Activated CD8-positive, alpha-beta memory T cell treated with anti-CD3 and anti-CD28 coated beads for 36 hours (primary cell): ENCODE measurements at regions not wholly inside any gene's neighbourhood (a gene's known extent, or its start where the extent isn't known, plus 50 kb on each side); places are given as distances from the start of the nearest gene placed in this dataset.

Experiments used
- CTCF ChIA-PET: fragments of 350-600 bp; sonication (Branson Sonifier 250); formaldehyde crosslinking; loops from one replicate; lab custom pipeline; 2021; ENCODE audit warnings: antibody characterized with exemption; lab: Charles Lee
- POLR2A ChIA-PET: fragments of 350-600 bp; sonication (Branson Sonifier 250); formaldehyde crosslinking; loops from one replicate; lab custom pipeline; 2021; ENCODE audit warnings: antibody characterized with exemption; lab: Charles Lee

DNA sequence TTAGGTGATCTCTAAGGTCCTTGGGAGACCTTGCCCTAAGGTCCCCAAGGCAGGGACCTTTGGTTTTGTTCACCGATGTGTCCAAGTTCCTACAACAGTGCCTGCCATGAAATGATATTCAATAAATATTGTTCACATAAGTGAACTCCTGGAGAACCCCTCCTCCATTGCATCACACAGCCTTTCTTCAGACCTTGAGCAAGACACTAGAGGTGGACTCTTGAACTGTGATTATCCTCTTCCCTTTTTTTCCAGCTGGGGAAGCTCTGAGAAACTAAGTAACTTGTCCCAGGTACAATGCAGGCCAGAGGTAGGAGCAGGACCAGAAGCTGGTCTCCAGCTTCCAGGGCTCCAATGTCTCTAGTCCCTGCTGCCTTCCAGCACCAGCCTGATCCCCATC lies 76.6 kb upstream of the LMO1 start:
- ChIA-PET CTCF (no interaction called here), POLR2A (no interaction called here)

DNA sequence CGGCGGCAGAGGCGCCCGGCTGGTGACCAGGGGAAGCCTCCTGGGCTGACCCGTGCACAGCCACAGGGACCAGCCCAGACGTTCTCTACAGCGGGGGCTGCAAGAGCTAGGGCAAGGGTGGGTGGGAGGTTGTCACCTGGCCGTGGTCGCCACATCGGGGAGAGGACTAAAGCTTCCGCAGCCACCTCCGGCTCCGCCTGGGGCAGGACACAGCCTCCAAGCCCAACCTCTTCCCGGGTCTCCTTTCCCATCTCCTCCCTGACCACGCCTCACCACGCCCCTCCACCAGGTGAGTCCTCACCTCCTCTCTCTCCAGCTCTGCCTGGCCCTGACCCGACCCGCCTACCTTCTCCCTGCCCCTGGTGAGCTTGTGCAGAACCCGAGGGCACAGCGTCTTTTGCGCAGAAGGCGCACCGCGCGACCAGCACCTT lies 75.9 kb upstream of the LMO1 start:
- POLR2A ChIA-PET, result no interaction called here
- CTCF ChIA-PET, result no interaction called here

DNA sequence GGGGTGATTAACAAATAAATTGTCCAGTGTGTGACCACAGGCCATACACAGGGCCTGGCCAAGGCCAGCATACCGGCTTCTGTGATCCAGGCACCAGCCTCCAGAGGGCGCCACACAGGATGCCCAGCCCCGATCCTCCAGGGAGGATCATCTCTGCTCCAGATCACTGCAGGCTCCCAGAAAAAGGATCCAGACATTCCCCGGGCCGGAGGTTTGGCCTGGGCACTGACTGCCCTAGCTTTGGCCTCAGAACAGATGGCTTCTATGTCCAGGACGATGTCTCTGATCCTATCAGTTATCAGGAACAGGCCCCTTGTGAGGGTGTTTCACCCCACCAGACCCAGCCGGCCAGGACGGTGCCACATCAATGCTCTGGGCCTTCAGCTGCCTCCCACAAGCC lies 74.5 kb upstream of the LMO1 start:
- ChIA-PET POLR2A (no interaction called here), CTCF (interaction anchor here (1.5 kb wide), 1 partner anchor 13 kb away, joined by 3 read pairs; no protein-coding TSS in a partner anchor)

DNA sequence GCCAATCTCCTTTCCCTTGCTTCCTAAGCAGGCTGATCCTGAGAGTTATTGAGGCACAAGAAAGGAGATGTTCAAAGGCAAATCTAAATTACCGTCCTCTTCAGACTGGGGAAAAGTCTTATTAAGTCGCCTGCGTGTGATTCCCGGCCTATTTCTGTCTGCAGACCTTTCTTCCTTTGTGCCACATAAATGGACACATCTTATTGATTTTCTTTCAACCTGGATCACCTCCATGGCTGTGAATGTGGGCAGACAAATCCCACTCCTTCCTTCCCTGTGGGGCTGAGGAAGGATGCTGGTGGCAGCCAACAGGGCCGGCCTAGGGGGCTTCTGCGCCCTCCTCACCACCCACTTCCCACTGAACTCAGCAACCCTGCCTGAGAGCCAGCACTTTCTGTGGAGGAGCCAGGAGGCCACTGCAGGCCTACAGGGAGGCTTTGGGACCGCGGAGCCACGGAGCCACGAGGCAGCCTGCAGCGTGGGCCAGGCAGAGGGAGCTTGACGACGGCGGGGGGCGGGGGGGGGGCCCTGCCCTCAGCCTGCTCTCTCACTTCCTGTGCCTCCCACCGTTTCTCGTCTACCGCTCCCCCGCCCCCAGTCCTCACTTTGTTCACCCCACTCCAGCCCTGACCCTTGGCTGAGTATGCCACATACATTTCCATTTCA lies 73.6 kb upstream of the LMO1 start:
- POLR2A ChIA-PET, result no interaction called here
- CTCF ChIA-PET, result interaction anchor here (1.5 kb wide), 1 partner anchor 12 kb away, joined by 3 read pairs; no protein-coding TSS in a partner anchor

DNA sequence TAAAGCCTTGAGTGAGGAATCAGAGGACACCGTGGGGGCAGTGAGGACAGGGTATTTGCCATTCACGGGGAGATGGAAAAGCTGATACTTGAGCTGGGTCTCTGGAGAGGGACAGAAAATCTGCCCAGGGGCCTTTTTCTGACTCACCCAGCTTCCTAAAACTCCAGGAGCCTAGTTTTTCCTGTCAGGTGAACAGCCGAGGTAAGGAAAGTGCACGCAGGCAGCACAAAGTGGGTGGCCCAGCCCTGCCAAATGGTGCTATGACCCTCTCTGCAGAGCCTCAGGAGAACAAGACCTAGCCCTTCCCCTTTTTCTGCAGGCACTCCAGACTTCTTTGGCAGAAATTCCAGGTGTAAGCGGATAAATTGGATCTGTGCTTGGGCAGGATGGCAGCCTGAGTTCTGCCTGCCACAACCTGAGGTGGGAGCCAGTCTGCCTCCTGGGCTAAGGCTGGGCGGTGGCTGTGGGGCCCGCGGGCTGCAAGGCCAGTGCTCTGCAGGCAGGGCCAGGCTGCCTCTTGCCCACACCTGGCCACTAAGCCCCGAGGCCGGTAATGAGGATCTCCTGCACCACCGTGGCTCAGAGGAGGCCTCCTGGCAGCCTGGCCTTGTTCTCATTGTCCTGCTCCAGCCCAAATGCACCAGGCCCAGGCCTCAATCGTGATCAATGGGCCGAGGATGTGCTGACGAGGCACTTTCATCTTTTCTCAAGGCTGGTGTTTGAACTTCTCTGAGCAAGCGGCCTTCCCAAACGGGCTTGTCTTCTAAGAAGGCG lies 72.9 kb upstream of the LMO1 start:
- ChIA-PET CTCF (no interaction called here), POLR2A (no interaction called here)

DNA sequence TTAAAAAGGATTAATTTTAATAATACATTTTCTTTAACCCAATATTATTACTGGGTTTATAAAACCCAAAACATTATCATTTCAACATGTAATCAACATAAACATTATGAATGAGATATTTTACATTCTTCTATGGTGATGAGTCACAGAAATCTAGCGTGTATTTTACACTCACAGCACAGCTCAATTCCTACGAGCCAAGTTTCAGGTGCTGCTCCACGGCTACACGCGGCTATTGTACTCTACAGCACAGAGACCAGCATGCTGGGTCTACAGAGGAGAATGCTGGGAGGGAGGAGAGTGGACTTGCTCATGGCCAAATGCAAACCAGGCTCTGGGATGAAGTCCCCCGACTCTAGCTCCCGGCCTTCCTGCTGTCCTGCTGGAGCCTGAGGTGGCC lies 72.0 kb upstream of the LMO1 start:
- ChIA-PET POLR2A (no interaction called here), CTCF (no interaction called here)

DNA sequence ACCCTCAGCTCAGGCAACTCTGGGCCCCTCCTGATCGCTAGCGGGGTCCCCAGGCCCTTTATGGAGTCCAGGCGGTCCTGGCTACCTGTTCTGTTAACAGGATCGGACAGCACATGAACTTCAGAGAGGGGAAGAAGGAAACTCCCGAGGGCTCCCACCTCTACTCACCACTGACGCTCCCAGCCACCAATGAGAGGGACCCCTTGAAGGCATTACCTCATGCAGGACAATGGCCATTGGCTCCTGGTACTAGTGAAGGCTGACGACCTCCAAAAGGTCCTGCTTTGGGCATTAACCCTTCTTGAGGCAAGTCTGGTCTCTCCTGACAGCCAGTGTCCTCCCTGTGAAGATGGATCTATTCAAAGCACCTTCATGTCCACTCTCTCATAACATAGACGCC lies 71.5 kb upstream of the LMO1 start:
- ChIA-PET POLR2A (no interaction called here), CTCF (no interaction called here)

DNA sequence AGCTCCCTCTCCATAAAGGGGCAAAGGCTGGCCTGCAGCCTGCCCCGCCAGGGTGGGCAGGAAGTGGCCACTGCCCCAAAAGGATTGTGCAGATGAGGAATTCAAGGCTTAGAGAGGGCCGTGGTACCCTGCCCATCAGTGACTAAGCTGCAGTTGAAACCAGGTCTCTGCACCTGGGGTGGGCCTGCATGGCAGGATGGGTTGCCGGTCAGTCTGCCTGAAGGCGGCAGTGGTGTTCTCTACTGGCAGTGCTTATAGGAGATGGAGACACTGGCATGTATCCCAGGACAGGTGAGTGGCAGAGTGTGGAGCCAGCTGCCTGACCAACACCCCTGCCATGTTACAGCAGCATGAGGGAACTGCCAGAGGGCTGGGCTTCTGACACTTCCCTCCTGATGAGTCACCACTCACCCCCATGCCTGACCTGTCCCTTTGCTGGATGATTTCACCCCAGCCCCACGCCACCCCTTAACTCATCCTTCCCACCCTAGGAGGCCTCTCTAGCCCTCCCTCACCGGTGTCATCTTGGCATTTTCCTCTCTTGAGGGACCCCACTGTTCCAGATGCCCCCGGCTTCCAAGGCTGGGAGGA lies 70.2 kb upstream of the LMO1 start:
- CTCF ChIA-PET, result no interaction called here
- POLR2A ChIA-PET, result no interaction called here

DNA sequence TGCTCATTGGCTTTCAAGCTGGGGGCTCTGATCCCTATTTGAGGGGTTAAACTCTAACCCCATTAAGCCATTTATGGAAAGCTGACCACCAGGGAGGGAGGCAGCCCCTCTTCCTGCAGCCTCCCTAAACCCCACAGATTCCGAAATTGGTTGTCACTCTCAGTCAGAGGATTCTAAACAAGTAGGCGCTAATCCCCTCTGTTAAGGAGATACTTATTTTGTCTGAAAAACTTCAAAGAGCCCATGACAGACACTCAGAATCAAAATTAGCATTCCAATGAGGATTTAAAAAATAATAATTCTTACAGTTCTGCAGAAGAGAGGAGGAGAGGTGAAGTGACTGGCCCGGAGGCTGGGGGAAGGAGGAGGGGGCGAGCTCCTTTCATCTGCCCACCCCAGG lies 69.7 kb upstream of the LMO1 start:
- POLR2A ChIA-PET, result no interaction called here
- CTCF ChIA-PET, result no interaction called here

DNA sequence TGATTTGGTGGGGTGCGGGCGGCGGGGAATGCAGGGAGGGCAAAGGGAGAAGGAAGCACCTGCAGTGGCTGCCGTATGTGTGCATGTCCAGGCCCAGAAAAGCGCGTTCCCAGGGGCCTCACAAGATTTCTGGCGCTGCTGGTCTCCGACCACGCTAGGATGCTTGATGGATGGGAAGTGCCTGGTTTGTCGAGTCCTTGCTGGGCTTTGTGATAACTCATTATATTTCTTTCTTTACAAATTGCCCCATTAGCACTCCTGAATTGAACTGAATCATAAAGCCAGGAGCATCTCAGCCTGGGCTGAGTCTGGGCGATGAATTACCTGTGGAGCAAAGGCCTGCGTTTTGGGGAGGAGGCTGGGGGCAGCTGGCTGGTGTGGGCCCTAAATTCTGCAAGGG lies 69.2 kb upstream of the LMO1 start:
- POLR2A ChIA-PET, result no interaction called here
- CTCF ChIA-PET, result no interaction called here

DNA sequence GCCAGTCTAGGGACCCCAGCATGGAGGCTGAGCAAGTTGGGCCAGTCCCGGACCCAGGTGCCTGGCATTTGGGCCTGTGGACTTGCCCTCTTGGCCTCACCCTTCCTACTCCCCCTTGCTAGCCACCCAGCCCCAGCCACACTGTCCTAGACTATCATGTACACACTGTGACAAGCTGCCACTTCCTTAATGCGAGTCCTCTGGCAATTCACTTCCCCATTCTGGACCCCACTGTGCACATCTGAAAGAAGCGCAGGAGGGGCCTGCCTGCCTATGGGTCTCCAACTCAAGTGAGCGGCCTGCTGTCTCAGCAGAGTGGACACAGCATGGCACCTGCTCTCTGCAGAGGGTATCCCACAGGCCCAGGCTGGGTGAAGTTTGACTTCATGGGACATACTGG lies 68.5 kb upstream of the LMO1 start:
- ChIA-PET CTCF (no interaction called here), POLR2A (no interaction called here)

DNA sequence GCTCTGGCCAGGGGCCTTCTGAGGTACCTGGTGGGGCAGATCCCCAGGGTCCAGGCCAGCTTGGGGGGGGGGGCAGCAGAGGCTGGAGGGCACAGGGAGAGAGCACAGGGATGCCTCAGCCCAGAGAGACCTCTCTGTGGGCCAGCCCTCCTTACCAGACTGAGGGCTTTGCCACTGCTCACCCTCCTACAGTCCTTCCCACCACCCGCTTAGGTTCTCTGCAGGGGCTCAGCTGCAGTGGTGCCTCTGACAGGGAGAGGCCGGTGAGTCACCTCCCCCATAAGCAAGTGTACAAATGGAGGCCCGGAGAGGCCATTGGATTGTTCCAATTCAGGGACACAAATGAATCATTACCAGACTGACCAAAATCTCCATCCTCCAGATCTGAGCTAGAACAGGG lies 68.1 kb upstream of the LMO1 start:
- ChIA-PET CTCF (no interaction called here), POLR2A (no interaction called here)

DNA sequence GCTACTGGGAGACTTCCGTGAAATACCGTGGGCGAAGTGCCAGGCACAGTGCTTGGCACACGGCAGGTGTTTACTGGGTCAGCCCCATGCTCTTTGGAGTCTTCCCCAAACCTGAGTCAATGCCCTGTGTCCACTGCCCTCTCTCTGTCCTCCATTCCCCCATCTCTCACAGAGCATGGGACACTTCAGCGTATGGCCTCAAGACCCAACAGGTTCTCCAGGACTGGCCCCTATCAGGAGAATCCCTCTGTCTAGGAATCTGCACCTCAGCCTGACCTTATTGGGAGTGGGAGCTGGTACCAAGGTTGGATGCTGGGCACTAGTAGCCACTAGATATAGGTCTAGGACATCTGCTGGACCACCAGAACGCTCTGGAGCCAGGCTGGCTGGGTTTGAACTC lies 67.2 kb upstream of the LMO1 start:
- ChIA-PET POLR2A (no interaction called here), CTCF (no interaction called here)

DNA sequence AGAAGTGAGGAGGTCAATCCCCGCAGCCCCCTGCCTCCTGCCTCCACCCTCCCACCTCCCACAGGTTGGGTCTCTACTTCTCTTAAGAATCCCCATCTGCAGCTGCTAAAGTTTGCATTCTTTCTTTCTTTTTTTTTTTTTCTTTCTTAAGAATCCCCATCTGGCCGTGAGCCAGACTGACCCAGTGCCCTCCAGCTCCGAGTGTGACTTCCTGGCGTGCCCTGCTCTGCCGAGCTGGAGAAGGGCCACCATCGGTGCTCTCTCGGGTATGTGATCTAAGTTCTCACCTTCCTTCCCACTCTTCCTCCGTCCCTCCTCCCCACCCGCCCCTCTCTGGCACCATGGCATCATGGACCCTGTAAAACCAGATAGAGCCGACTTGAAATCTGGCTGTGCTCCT lies 66.7 kb upstream of the LMO1 start:
- ChIA-PET POLR2A (interaction anchor here (0.6 kb wide), 1 partner anchor 262 kb away, joined by 3 read pairs; no protein-coding TSS in a partner anchor), CTCF (no interaction called here)

DNA sequence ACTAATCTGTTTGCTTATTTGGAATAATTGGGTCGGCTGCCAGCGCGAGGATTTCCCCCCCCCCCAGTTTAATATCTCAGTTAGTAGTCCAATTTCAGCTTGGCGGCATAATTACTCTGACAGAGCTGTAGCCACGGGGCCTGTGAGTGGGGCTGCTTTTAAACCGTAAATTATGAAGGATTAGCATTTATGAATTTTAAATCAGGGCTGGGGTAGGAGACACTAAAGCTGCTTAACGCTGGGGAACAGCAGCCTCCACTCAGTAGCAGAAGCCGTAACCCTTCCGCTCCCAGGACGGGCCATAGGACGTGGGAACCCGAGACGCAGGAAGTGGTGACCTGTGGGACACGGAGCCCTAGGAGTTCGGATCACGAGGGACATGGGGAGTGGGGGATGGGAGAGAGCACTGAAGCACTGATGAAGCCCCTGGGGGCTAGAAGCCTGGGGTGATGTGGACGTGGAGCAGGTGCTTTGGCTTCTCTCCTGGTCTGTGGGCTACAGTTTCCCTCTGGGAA lies 66.2 kb upstream of the LMO1 start:
- POLR2A ChIA-PET, result interaction anchor here (0.6 kb wide), 1 partner anchor 263 kb away, joined by 3 read pairs; no protein-coding TSS in a partner anchor
- CTCF ChIA-PET, result interaction anchor here (1.0 kb wide), 1 partner anchor 237 kb away, joined by 4 read pairs; no protein-coding TSS in a partner anchor

DNA sequence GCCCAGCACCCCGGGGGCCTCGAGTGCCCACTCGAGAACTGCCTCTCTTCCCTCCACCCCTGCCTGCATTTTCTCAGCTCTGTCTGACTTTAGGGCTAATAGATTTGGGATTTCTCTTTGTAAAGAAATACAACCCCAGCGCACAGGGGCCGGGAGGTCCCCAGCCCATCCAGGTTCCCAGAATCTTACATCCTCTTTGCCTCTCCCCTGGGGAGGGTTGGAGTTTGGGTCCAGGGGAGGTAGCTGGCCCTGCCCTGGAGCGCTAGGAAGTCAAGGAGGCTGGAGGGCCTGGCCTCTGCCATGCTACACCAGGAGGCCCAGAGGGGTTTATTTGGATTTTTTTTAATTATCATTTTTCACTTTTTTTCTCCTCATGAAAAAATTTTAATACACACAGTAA lies 65.7 kb upstream of the LMO1 start:
- ChIA-PET CTCF (interaction anchor here (1.0 kb wide), 1 partner anchor 237 kb away, joined by 4 read pairs; no protein-coding TSS in a partner anchor), POLR2A (no interaction called here)

DNA sequence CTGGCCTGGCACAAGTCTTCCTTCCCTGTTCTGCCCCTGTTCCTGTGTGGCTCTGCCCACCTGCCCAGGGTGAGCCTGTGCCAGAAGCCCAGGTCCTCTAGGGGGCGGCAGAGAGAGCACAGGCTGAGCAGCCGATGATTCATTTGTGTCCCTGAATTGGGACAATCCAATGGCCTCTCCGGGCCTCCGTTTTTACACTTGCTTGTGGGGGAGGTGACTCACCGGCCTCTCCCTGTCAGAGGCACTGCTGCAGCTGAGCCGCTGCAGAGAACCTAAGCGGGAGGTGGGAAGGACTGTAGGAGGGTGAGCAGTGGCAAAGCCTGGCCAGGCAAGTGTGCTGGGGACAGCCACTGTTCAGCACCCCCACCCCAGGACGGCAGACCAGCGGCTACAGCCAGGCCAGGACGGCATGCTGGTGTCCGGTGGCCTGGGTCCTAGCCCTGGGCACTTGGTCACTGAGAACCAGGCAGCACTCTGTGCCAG lies 65.2 kb upstream of the LMO1 start:
- CTCF ChIA-PET, result interaction anchor here (1.0 kb wide), 1 partner anchor 238 kb away, joined by 4 read pairs; no protein-coding TSS in a partner anchor
- POLR2A ChIA-PET, result no interaction called here

DNA sequence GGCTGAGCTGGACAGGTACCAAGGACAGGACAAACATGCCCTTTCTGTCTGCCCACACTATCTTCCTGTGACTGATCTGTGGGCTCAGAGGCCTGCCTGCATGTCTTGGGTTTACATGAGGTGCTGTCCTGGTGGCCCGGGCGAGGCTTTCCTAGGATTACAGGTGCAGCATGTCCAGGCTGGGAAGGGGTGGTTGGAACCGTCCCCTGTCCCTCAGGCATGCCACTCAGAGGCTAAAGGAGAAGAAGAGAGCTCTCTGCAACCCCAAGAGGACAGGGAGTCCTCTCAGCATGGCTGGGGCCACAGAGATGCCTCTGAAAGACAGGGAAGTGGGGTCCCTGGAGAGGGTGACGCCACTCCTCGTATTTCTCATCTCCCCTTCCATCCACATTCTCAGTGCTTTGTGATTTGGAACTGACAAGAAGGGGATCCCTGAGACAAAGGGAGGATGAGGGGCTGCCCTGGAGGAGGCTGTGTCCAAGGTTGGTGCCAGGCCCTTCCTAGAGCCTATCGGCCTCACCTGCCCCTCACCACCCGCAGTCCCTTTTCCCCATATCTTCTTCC lies 64.6 kb upstream of the LMO1 start:
- ChIA-PET POLR2A (no interaction called here), CTCF (interaction anchor here (0.8 kb wide), 1 partner anchor 12 kb away, joined by 3 read pairs; no protein-coding TSS in a partner anchor)

DNA sequence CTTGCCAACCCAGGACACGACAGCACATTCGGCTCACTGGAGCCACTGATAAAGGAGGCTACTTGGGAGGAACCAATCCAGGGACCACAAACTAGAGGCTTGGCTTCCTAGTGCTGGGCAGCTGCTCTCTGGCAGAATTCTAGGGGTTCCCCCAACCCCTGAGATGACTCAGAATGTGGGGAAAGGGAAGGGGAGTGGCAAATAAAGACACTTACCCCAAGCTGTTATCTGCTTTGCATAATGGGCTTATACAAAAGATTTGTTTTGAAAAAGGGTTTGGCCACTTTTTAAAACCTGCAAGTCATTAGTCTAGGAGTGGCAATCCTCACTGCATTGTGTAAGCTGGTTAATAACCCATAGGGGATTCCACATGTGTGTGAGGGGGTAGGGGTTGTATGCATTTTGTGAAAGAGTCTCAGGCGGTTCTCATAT lies 64.1 kb upstream of the LMO1 start:
- ChIA-PET POLR2A (no interaction called here), CTCF (interaction anchor here (0.8 kb wide), 1 partner anchor 11 kb away, joined by 3 read pairs; no protein-coding TSS in a partner anchor)

DNA sequence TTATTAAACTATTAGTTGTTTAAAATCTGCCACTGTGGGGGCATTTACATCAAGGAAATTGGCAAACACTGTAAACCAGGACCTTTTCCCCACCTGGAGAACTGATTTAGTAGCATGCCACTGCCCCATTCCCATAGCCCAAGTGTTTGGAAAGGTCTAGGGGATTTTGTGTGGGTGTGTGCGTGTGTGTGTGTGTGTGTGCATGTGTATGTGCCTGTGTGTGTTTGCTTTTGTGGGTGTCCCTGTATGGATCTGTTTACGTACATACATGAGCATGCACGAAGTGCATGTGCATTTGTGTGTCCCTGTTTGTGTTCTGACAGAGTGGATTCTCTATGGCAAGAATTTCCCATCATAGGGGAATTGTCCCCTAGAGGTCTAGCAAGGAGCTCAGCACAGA lies 62.7 kb upstream of the LMO1 start:
- ChIA-PET CTCF (no interaction called here), POLR2A (no interaction called here)
